ENCODE measurements at regions not wholly inside any gene's neighbourhood (a gene's known extent, or its start where the extent isn't known, plus 50 kb on each side); places are given as distances from the start of the nearest gene placed in this dataset.

- Mint-ChIP-seq H3K9me3 (peaks cover 6% of the 10 kb centered on the region), H3K36me3 (no peaks in the 10 kb centered on the region), H3K4me3 (no peak overlapping the region), H3K27ac (no peak overlapping the region), H3K27me3 (ENCODE audit: low read depth) (no peaks in the 10 kb centered on the region), H3K4me1 (no peaks in the 10 kb centered on the region)
- DNase-seq (ENCODE audit: low spot score): peak; percentile 90
- ChIA-PET POLR2A (no interaction called here), CTCF (interaction anchor here (0.6 to 3.5 kb wide), 46 partner anchors 8 to 140 kb away, joined by 3 to 40 read pairs (median 5); partner anchors contain the start of gene RPIA)
- ATAC-seq: peak; percentile 97
- TF ChIP-seq, protein P1, sequence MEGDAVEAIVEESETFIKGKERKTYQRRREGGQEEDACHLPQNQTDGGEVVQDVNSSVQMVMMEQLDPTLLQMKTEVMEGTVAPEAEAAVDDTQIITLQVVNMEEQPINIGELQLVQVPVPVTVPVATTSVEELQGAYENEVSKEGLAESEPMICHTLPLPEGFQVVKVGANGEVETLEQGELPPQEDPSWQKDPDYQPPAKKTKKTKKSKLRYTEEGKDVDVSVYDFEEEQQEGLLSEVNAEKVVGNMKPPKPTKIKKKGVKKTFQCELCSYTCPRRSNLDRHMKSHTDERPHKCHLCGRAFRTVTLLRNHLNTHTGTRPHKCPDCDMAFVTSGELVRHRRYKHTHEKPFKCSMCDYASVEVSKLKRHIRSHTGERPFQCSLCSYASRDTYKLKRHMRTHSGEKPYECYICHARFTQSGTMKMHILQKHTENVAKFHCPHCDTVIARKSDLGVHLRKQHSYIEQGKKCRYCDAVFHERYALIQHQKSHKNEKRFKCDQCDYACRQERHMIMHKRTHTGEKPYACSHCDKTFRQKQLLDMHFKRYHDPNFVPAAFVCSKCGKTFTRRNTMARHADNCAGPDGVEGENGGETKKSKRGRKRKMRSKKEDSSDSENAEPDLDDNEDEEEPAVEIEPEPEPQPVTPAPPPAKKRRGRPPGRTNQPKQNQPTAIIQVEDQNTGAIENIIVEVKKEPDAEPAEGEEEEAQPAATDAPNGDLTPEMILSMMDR (IDR thresholded peaks at IDR 0.05): peak; percentile 84
- no peak for TF ChIP-seq TEAD1 (CRISPR knock-in tag; IDR thresholded peaks at IDR 0.05)
- no peak for TF ChIP-seq TEAD4 (CRISPR knock-in tag; IDR thresholded peaks at IDR 0.05)
- TF ChIP-seq E2F1 (CRISPR knock-in tag; IDR thresholded peaks at IDR 0.05): no peak
Measured at GRCh38 chr2:88831792-88832248, 140.3 kb downstream of the RPIA start.

DNA sequence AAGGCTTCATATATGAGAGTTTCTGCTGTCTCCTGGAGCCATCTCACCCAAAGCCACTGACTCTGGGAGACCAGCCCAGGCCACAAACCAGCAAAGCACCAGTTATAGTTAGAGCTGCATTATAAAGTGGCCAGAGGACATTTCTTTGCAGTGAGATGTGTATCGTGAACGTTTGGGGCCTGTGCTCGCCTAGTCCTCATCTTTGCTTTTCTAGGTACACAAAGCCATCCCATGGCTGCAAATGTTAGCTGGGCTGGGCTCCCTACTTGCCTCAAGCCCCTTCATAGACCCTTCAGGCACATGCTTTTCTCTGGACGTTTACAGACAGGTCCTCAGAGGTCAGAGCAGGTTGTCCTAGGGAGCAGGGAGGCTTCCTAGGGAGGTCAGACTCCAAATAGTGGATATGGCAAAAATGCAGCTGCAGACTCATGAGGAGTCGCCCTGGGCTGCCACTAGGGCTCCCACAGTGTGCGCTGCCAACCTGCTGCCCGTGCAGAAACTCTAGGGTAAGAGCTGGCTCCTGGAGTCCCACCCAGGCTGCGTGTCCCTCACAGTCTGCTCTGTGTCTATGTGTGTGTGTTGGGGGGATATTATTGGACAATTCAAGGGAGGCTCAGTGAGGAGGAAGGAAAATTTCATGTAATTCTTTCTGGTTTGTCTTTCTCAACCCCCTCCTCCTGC, 141.0 kb downstream of the RPIA start:
- TF ChIP-seq, protein P2, sequence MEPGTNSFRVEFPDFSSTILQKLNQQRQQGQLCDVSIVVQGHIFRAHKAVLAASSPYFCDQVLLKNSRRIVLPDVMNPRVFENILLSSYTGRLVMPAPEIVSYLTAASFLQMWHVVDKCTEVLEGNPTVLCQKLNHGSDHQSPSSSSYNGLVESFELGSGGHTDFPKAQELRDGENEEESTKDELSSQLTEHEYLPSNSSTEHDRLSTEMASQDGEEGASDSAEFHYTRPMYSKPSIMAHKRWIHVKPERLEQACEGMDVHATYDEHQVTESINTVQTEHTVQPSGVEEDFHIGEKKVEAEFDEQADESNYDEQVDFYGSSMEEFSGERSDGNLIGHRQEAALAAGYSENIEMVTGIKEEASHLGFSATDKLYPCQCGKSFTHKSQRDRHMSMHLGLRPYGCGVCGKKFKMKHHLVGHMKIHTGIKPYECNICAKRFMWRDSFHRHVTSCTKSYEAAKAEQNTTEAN (CRISPR knock-in tag; IDR thresholded peaks at IDR 0.05): no peak
- TF ChIP-seq IRF1 (CRISPR knock-in tag; IDR thresholded peaks at IDR 0.05): no peak
- TF ChIP-seq TP53 (CRISPR knock-in tag; IDR thresholded peaks at IDR 0.05): no peak
- ATAC-seq (peak; percentile 23), DNase-seq (ENCODE audit: low spot score) (no peak)
- Mint-ChIP-seq H3K4me3 (no peak overlapping the region), H3K9me3 (peaks cover 6% of the 10 kb centered on the region), H3K36me3 (no peaks in the 10 kb centered on the region), H3K4me1 (no peaks in the 10 kb centered on the region), H3K27ac (no peak overlapping the region), H3K27me3 (ENCODE audit: low read depth) (no peaks in the 10 kb centered on the region)
- CTCF ChIA-PET: interaction anchor here (0.7 to 3.5 kb wide), 35 partner anchors 8 to 129 kb away, joined by 3 to 40 read pairs (median 8); no protein-coding TSS in a partner anchor
- POLR2A ChIA-PET: no interaction called here

DNA sequence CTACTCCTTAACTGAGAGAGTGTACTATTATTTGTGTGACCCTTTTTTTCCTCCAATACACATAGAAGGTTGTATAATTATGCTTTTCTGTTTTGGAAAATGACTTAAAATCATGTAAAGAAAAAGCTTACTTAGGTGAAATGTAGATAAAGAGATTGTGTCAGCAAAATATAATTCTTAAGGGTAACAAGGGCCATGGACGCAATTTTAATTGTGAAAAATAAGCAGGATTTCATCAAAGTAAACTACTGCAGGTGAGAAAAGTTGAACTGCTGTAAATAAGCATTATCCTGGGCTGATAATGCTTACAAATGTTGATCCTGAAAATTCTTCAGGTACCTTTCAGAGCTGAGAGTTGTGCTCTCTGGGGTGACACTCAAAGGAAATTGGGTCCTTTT, 141.5 kb downstream of the RPIA start:
- DNase-seq (ENCODE audit: low spot score): no peak
- H3K4me1 Mint-ChIP-seq: no peaks in the 10 kb centered on the region
- no peak overlapping the region for H3K4me3 Mint-ChIP-seq
- H3K9me3 Mint-ChIP-seq: peaks cover 6% of the 10 kb centered on the region
- H3K27ac Mint-ChIP-seq: no peak overlapping the region
- no peaks in the 10 kb centered on the region for H3K36me3 Mint-ChIP-seq
- H3K27me3 Mint-ChIP-seq (ENCODE audit: low read depth): no peaks in the 10 kb centered on the region; the same call in 1 of the 2 replicates
- POLR2A ChIA-PET: no interaction called here
- TF ChIP-seq, protein P3, sequence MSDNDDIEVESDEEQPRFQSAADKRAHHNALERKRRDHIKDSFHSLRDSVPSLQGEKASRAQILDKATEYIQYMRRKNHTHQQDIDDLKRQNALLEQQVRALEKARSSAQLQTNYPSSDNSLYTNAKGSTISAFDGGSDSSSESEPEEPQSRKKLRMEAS (CRISPR knock-in tag; IDR thresholded peaks at IDR 0.05): no peak
- TF ChIP-seq ATF2 (CRISPR knock-in tag; IDR thresholded peaks at IDR 0.05; ENCODE audit: borderline replicate concordance, low read depth): no peak
- TF ChIP-seq, protein P4, sequence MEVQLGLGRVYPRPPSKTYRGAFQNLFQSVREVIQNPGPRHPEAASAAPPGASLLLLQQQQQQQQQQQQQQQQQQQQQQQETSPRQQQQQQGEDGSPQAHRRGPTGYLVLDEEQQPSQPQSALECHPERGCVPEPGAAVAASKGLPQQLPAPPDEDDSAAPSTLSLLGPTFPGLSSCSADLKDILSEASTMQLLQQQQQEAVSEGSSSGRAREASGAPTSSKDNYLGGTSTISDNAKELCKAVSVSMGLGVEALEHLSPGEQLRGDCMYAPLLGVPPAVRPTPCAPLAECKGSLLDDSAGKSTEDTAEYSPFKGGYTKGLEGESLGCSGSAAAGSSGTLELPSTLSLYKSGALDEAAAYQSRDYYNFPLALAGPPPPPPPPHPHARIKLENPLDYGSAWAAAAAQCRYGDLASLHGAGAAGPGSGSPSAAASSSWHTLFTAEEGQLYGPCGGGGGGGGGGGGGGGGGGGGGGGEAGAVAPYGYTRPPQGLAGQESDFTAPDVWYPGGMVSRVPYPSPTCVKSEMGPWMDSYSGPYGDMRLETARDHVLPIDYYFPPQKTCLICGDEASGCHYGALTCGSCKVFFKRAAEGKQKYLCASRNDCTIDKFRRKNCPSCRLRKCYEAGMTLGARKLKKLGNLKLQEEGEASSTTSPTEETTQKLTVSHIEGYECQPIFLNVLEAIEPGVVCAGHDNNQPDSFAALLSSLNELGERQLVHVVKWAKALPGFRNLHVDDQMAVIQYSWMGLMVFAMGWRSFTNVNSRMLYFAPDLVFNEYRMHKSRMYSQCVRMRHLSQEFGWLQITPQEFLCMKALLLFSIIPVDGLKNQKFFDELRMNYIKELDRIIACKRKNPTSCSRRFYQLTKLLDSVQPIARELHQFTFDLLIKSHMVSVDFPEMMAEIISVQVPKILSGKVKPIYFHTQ (CRISPR knock-in tag; IDR thresholded peaks at IDR 0.05): no peak
- ATAC-seq: no peak
- CTCF ChIA-PET: interaction anchor here (0.7 to 3.5 kb wide), 15 partner anchors 7 to 129 kb away, joined by 3 to 40 read pairs (median 8); no protein-coding TSS in a partner anchor
